ENCODE measurements at regions not wholly inside any gene's neighbourhood (a gene's known extent, or its start where the extent isn't known, plus 50 kb on each side); places are given as distances from the start of the nearest gene placed in this dataset.
"Not testable (repeated sequence)": the region's sequence is repeated elsewhere in the genome, so short reads cannot be mapped to it uniquely, and the experiment has no call there.

- no peak for DNase-seq (ENCODE audit: low read depth, low spot score)
Measured at GRCh38 chr16:25637236-25637635, 54.5 kb upstream of the HS3ST4 start.

GRCh38 chr16:25636662-25637061, 55.1 kb upstream of the HS3ST4 start:
- no peak for DNase-seq (ENCODE audit: low read depth, low spot score)

- no peak for DNase-seq (ENCODE audit: low read depth, low spot score)
Measured at GRCh38 chr16:25635454-25635853, 56.3 kb upstream of the HS3ST4 start.

GRCh38 chr16:25633549-25633948, 58.2 kb upstream of the HS3ST4 start:
- no peak for DNase-seq (ENCODE audit: low read depth, low spot score)

GRCh38 chr16:25628766-25629165, 63.0 kb upstream of the HS3ST4 start:
- no peak for DNase-seq (ENCODE audit: low read depth, low spot score)

GRCh38 chr16:25627641-25628040, 64.1 kb upstream of the HS3ST4 start:
- no peak for DNase-seq (ENCODE audit: low read depth, low spot score)

GRCh38 chr16:25626172-25626571, 65.6 kb upstream of the HS3ST4 start:
- no peak for DNase-seq (ENCODE audit: low read depth, low spot score)

GRCh38 chr16:25625620-25626019, 66.1 kb upstream of the HS3ST4 start:
- DNase-seq (ENCODE audit: low read depth, low spot score): no peak

GRCh38 chr16:25614716-25615265, 77.0 kb upstream of the HS3ST4 start:
- no peak for DNase-seq (ENCODE audit: low read depth, low spot score)

DNA sequence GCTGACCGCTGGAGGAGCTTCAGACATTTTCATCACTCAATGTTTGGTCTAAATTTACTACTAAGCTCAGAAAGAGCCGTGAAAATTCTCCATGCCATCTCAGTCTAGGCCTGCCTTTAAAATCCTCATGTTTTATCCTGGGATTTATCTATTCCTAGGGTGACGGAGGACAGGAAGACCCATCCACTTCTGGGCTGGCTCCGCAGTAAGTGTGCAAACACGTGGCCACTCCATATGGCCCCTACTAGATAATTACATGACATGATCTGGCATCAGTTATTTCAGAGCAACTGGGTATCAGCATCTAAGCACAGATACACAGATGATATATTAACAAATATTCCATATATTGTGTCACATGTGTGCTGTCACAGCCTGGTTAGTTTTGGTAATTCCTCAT, 77.8 kb upstream of the HS3ST4 start:
- no peak for DNase-seq (ENCODE audit: low read depth, low spot score)

- no peak for DNase-seq (ENCODE audit: low read depth, low spot score)
Measured at GRCh38 chr16:25608002-25608401, 83.8 kb upstream of the HS3ST4 start.

- no peak for DNase-seq (ENCODE audit: low read depth, low spot score)
Measured at GRCh38 chr16:25606069-25606468, 85.7 kb upstream of the HS3ST4 start.

DNA sequence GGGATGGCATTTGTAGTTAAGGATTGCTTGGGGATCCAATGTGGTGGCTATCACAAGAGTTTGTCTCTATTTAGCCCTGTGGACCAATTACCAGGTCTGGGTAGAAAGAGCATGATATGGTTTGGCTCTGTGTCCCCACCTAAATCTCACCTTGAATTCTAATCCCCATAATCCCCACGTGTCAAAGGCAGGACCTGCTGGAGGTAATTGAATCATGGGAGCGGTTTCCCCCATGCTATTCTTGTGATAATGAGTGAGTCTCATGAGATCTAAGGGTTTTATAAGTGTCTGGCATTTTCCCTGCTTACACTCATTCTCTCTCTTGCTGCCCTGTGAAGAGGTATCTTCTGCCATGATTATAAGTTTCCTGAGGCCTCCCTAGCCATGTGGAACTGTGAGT, 86.4 kb upstream of the HS3ST4 start:
- DNase-seq (ENCODE audit: low read depth, low spot score): no peak

GRCh38 chr16:25601306-25601705, 90.5 kb upstream of the HS3ST4 start:
- not testable (repeated sequence) for DNase-seq (ENCODE audit: low read depth, low spot score)

DNA sequence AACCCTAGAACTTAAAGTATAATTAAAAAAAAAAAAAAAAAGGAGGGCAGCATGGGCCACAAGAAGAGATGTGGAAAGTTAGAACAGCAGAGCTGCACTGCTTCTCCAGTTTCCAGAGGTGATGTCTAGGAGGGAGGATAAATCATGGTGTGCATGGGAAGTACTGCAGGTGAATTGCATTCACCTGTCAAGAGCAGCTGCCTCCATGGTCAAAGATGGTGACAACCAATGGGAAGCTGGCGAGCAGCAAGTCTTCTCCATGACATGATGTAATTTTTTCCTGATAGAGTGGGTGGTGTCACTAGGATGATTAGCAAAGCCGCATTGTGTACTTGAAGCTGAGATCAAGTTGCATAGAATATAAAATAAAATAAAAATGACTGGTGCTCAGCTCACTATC, 95.6 kb upstream of the HS3ST4 start:
- DNase-seq (ENCODE audit: low read depth, low spot score): no peak

GRCh38 chr16:25593260-25593659, 98.5 kb upstream of the HS3ST4 start:
- no peak for DNase-seq (ENCODE audit: low read depth, low spot score)

GRCh38 chr16:25587783-25588182, 104.0 kb upstream of the HS3ST4 start:
- no peak for DNase-seq (ENCODE audit: low read depth, low spot score)

GRCh38 chr16:25586826-25587225, 104.9 kb upstream of the HS3ST4 start:
- DNase-seq (ENCODE audit: low read depth, low spot score): no peak

- no peak for DNase-seq (ENCODE audit: low read depth, low spot score)
Measured at GRCh38 chr16:25585526-25585925, 106.2 kb upstream of the HS3ST4 start.

DNA sequence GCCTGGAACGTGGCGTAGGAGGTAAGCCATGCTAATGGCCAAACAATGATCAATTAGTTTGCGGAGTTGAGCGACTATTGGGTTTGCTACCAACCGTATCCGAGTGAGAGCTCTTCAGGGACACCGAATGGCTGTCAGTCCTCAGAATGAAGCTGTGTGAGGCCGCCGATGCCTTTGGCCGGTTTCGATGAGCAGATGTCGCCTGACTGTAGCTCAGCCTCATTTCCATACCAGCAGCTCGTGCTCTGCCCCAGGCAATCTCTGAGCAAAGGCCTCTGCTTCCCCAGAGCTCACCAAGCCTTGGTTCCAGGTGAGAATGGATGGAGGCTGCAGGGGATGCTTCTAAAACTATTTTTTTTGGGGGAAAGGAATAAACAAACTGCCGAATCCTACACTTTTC, 111.7 kb upstream of the HS3ST4 start:
- no peak for DNase-seq (ENCODE audit: low read depth, low spot score)

DNA sequence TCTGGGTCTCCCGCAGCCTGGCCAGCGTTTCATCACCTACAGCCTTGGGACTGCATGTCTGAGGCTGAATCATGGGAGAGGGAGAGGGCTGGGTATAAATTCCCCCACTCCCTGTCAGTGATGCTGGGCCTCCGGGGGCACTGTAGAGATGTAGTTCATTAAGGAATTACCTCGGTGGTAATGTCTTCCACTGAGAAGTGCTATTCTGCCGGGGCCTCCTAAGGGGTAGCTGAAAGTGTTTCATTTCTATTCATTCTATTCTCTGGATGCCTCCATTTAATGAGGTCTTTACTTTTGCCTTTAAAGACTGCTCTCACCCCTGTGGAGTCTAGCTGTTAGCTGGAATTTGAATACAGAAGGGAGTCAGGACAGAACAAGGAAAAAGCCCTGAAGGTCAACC, 116.4 kb upstream of the HS3ST4 start:
- DNase-seq (ENCODE audit: low read depth, low spot score): no peak

- DNase-seq (ENCODE audit: low read depth, low spot score): no peak
Measured at GRCh38 chr16:25571712-25572111, 120.0 kb upstream of the HS3ST4 start.

DNA sequence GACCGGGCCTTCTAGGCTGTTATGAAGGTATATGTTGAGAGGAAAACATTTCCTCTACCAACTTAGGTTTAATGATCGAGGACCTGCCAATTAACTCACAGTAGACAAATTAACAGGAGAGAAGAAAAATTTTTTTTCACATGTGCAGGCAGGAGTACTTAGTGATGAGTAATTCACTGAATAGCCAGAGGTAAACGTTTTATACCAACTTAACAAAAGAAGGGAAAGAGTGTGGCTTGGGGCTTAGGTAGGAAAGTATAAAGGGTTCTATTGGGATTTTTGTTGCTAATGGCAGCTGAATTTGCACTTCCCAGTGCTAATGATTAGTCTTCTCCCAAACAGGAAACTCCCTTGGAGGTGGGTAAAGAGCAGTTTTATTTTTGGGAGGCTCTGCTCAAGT, 121.6 kb upstream of the HS3ST4 start:
- DNase-seq (ENCODE audit: low read depth, low spot score): no peak

DNA sequence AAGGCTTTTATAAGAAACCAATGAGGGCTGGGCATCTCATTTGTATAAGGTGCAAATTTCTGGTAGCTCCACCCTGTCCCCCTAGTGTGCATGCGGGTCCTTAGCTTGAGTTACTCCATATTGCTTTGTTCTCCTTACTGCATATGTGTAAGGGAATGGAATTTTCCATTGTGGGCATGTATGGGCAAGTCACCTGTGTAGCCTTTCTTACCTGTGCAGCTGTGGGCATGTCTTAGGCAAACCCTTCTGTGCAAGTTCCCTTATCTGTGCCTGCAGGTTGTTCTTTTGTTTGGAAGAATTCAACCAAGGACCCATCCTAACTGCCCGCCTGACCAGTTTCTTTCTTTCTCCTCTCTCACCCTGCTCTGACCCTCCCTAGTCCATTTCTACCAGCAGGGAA, 122.8 kb upstream of the HS3ST4 start:
- no peak for DNase-seq (ENCODE audit: low read depth, low spot score)
